ENCODE measurements at regions not wholly inside any gene's neighbourhood (a gene's known extent, or its start where the extent isn't known, plus 50 kb on each side); places are given as distances from the start of the nearest gene placed in this dataset.

DNA sequence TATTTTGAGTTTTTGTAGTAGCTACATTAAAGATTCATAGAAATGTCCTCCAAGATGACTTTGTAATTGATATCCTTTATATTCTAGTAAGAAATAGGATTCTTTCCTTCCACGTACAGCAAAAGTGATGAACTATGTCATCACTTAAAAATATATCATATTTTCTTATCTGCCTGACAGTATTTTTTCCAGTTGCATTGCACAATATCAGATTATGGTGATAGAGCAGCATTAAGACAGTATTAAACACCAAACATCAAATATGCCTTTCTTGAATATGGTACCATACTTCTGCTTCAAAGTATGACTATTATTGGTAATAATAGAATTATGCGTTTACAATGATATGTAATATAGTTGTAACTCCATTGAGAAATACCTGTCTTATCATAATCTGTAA lies 919.8 kb upstream of the EDIL3 start:
- TF ChIP-seq, protein P1, sequence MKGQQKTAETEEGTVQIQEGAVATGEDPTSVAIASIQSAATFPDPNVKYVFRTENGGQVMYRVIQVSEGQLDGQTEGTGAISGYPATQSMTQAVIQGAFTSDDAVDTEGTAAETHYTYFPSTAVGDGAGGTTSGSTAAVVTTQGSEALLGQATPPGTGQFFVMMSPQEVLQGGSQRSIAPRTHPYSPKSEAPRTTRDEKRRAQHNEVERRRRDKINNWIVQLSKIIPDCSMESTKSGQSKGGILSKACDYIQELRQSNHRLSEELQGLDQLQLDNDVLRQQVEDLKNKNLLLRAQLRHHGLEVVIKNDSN (IDR thresholded peaks at IDR 0.05) = no peak
- TF ChIP-seq ZBTB7A (IDR thresholded peaks at IDR 0.05; ENCODE audit: low read depth) (no peak), FOXM1 (IDR thresholded peaks at IDR 0.05; ENCODE audit: borderline replicate concordance, low read depth) (no peak), CEBPB (IDR thresholded peaks at IDR 0.05) (no peak), RAD21 (IDR thresholded peaks at IDR 0.05; ENCODE audit: low read depth) (no peak), NFIC (IDR thresholded peaks at IDR 0.05) (no peak), CREB1 (IDR thresholded peaks at IDR 0.05; ENCODE audit: low read depth) (no peak)
- TF ChIP-seq, protein P2, sequence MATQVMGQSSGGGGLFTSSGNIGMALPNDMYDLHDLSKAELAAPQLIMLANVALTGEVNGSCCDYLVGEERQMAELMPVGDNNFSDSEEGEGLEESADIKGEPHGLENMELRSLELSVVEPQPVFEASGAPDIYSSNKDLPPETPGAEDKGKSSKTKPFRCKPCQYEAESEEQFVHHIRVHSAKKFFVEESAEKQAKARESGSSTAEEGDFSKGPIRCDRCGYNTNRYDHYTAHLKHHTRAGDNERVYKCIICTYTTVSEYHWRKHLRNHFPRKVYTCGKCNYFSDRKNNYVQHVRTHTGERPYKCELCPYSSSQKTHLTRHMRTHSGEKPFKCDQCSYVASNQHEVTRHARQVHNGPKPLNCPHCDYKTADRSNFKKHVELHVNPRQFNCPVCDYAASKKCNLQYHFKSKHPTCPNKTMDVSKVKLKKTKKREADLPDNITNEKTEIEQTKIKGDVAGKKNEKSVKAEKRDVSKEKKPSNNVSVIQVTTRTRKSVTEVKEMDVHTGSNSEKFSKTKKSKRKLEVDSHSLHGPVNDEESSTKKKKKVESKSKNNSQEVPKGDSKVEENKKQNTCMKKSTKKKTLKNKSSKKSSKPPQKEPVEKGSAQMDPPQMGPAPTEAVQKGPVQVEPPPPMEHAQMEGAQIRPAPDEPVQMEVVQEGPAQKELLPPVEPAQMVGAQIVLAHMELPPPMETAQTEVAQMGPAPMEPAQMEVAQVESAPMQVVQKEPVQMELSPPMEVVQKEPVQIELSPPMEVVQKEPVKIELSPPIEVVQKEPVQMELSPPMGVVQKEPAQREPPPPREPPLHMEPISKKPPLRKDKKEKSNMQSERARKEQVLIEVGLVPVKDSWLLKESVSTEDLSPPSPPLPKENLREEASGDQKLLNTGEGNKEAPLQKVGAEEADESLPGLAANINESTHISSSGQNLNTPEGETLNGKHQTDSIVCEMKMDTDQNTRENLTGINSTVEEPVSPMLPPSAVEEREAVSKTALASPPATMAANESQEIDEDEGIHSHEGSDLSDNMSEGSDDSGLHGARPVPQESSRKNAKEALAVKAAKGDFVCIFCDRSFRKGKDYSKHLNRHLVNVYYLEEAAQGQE (IDR thresholded peaks at IDR 0.05; ENCODE audit: low read depth) = no peak

DNA sequence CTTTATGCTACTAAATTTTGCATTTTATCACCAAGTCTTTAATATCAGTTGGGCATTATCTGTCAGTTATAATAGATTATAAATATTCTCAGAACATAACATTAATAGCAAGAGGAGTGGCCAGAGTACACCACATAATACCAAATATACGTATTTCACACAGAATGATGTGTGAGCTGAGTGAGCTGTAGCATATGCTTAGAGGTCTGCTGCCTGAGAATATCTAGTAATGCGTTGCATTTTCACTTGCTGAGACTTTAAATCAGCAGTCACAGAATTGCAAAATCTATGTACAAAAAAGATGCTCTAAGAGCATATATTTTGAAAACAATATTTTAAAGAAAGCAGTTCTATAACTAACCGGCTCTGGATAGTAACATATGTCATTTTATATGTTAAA lies 921.1 kb upstream of the EDIL3 start:
- TF ChIP-seq FOXM1 (IDR thresholded peaks at IDR 0.05; ENCODE audit: borderline replicate concordance, low read depth) (no peak), ZBTB7A (IDR thresholded peaks at IDR 0.05; ENCODE audit: low read depth) (no peak)

DNA sequence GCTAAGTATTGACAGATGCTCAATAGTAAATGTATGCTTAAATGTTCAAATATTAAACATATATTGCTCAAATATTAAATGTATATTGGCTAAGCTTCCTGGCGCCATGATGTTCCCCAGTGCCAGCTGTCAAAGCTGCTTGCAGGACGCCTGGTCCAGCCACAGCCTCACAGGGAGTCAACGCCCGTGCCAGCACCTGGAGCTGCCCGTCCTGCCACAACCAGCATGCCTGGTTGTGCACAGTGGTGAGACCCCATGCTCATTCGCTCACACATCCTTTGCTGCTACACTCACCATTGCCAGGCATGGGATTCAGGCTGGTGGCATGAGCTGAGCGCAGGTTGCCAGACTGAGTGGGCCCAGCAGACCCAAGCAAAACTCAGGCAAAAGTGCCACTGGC lies 926.9 kb upstream of the EDIL3 start:
- TF ChIP-seq TCF12 (IDR thresholded peaks at IDR 0.05; ENCODE audit: low read depth) = no peak
- TF ChIP-seq NFIC (IDR thresholded peaks at IDR 0.05) = no peak
- no peak for TF ChIP-seq TEAD4 (IDR thresholded peaks at IDR 0.05)
- TF ChIP-seq, protein P1 (IDR thresholded peaks at IDR 0.05) = no peak
- TF ChIP-seq CREB1 (IDR thresholded peaks at IDR 0.05; ENCODE audit: low read depth) = no peak
- TF ChIP-seq EP300 (IDR thresholded peaks at IDR 0.05; ENCODE audit: borderline replicate concordance) = no peak
- TF ChIP-seq EGR1 (IDR thresholded peaks at IDR 0.05) = no peak
- no peak for TF ChIP-seq ZBTB7A (IDR thresholded peaks at IDR 0.05; ENCODE audit: low read depth)
- no peak for TF ChIP-seq YY1 (IDR thresholded peaks at IDR 0.05; ENCODE audit: low read depth)

DNA sequence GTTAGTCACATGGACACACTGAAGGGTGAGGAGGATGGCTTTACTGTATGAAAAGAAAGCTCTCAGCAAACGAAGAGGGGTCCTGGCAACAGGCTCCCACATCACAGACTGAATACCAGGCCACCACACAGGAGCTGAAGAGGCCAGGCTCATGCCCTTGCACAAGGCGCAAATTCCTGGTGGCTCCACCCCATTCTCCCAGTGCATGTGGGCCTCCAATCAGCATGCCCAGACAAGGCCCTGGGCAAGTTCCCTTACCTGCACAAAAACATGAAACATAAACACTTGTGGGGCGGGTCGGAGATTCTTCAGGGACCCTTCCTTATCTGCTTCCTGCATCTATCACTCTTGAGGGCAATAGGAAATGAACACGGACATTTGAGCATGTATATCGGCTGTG lies 935.8 kb upstream of the EDIL3 start:
- no peak for TF ChIP-seq ZBTB7A (IDR thresholded peaks at IDR 0.05; ENCODE audit: low read depth)
- TF ChIP-seq EP300 (IDR thresholded peaks at IDR 0.05; ENCODE audit: borderline replicate concordance) = no peak
- TF ChIP-seq, protein P1 (IDR thresholded peaks at IDR 0.05) = no peak
- TF ChIP-seq FOXM1 (IDR thresholded peaks at IDR 0.05; ENCODE audit: borderline replicate concordance, low read depth) = no peak
- TF ChIP-seq, protein P3, sequence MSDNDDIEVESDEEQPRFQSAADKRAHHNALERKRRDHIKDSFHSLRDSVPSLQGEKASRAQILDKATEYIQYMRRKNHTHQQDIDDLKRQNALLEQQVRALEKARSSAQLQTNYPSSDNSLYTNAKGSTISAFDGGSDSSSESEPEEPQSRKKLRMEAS (IDR thresholded peaks at IDR 0.05) = no peak
- TF ChIP-seq EGR1 (IDR thresholded peaks at IDR 0.05) = no peak
- no peak for TF ChIP-seq TAF1 (IDR thresholded peaks at IDR 0.05; ENCODE audit: low read depth)
- no peak for TF ChIP-seq TCF12 (IDR thresholded peaks at IDR 0.05; ENCODE audit: low read depth)
- TF ChIP-seq CREB1 (IDR thresholded peaks at IDR 0.05; ENCODE audit: low read depth) = no peak
- no peak for TF ChIP-seq CEBPB (IDR thresholded peaks at IDR 0.05)
- no peak for TF ChIP-seq RAD21 (IDR thresholded peaks at IDR 0.05; ENCODE audit: low read depth)
- no peak for TF ChIP-seq NFIC (IDR thresholded peaks at IDR 0.05)
- no peak for TF ChIP-seq YY1 (IDR thresholded peaks at IDR 0.05; ENCODE audit: low read depth)
- TF ChIP-seq, protein P2 (IDR thresholded peaks at IDR 0.05; ENCODE audit: low read depth) = no peak
- TF ChIP-seq TEAD4 (IDR thresholded peaks at IDR 0.05) = no peak

DNA sequence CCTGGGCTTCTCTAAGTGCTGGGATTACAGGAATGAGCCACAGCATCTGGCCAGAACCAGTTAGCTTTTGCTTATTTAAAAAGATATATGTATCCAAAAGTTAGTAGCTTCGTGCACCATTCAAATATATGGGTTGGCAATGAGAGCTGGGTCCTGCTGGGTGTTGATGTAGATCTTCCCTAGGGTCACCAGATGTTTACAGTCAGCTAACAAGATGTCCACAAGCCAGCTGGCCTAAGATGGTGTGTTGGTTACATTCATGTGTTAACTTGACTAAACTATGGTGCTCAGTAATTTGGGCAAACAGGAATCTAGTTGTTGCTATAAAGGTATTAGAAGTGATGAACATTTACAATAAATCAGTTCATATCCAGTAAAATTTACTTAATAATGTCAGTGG lies 948.6 kb upstream of the EDIL3 start:
- TF ChIP-seq NFIC (IDR thresholded peaks at IDR 0.05) (no peak), EP300 (IDR thresholded peaks at IDR 0.05; ENCODE audit: borderline replicate concordance) (no peak), TAF1 (IDR thresholded peaks at IDR 0.05; ENCODE audit: low read depth) (no peak), FOXM1 (IDR thresholded peaks at IDR 0.05; ENCODE audit: borderline replicate concordance, low read depth) (no peak), EGR1 (IDR thresholded peaks at IDR 0.05) (no peak), CEBPB (IDR thresholded peaks at IDR 0.05) (no peak), YY1 (IDR thresholded peaks at IDR 0.05; ENCODE audit: low read depth) (no peak), ZBTB7A (IDR thresholded peaks at IDR 0.05; ENCODE audit: low read depth) (no peak)
- TF ChIP-seq, protein P3 (IDR thresholded peaks at IDR 0.05) = no peak
- TF ChIP-seq, protein P2 (IDR thresholded peaks at IDR 0.05; ENCODE audit: low read depth) = no peak
- TF ChIP-seq, protein P1 (IDR thresholded peaks at IDR 0.05) = no peak
